CD8-positive, alpha-beta memory T cell (primary cell): ENCODE measurements at regions not wholly inside any gene's neighbourhood (a gene's known extent, or its start where the extent isn't known, plus 50 kb on each side); places are given as distances from the start of the nearest gene placed in this dataset.
"Not testable (repeated sequence)": the region's sequence is repeated elsewhere in the genome, so short reads cannot be mapped to it uniquely, and the experiment has no call there.

Experiments
- CTCF ChIA-PET: fragments of 350-600 bp; sonication (Branson Sonifier 250); formaldehyde crosslinking; loops from one replicate; lab custom pipeline; 2021; ENCODE audit warnings: antibody characterized with exemption; lab: Charles Lee
- POLR2A ChIA-PET: fragments of 350-600 bp; sonication (Branson Sonifier 250); formaldehyde crosslinking; loops from one replicate; lab custom pipeline; 2021; ENCODE audit warnings: antibody characterized with exemption; lab: Charles Lee
- DNase-seq, 5 donors: peaks; one replicate each; pipeline versions ENCODE4 v3.0.0 to v3.0.0-alpha.2; 2020 to 2022; ENCODE audit warnings: mixed read lengths in 1 of 5
- H3K27ac ChIP-seq: one replicate; pipeline ENCODE4 v1.7.0; 2013; ENCODE audit warnings: low read depth, mild to moderate bottlenecking, low read length, moderate library complexity
- H3K27me3 ChIP-seq: 2 replicates; pipeline ENCODE4 v1.7.0; 2013; ENCODE audit warnings: low read length, mild to moderate bottlenecking; ENCODE audit not compliant: insufficient read depth, poor library complexity, severe bottlenecking
- H3K36me3 ChIP-seq: 2 replicates; pipeline ENCODE4 v1.7.0; 2013; ENCODE audit warnings: mild to moderate bottlenecking, low read length, moderate library complexity; ENCODE audit not compliant: insufficient read depth
- H3K4me1 ChIP-seq: 2 replicates; pipeline ENCODE4 v1.7.0; 2013; ENCODE audit warnings: mild to moderate bottlenecking, low read length, moderate library complexity; ENCODE audit not compliant: insufficient read depth
- H3K4me3 ChIP-seq: 2 replicates; pipeline ENCODE4 v1.7.0; 2013; ENCODE audit warnings: mild to moderate bottlenecking, low read length
- H3K9me3 ChIP-seq: 2 replicates; pipeline ENCODE4 v1.7.0; 2013; ENCODE audit warnings: mild to moderate bottlenecking, low read length
- H3K27ac Mint-ChIP-seq, 8 donors: one replicate each; pipeline ENCODE4 v1.8.0; 2020 to 2021; ENCODE audit warnings: mixed read lengths in 8 of 8, mild to moderate bottlenecking in 6 of 8, inconsistent platforms in 3 of 8, moderate library complexity in 3 of 8
- H3K27me3 Mint-ChIP-seq, 2 donors: one replicate each; pipeline ENCODE4 v1.8.0; 2020 to 2021; ENCODE audit warnings: mixed read lengths in 2 of 2, mild to moderate bottlenecking in 1 of 2, moderate library complexity in 1 of 2
- H3K36me3 Mint-ChIP-seq, 3 donors: one replicate each; pipeline ENCODE4 v1.8.0; 2020 to 2021; ENCODE audit warnings: mixed read lengths in 3 of 3, inconsistent platforms in 1 of 3, mild to moderate bottlenecking in 1 of 3
- H3K4me1 Mint-ChIP-seq, 3 donors: one replicate each; pipeline ENCODE4 v1.8.0; 2020 to 2021; ENCODE audit warnings: mixed read lengths in 3 of 3, inconsistent platforms in 1 of 3, mild to moderate bottlenecking in 1 of 3
- H3K4me3 Mint-ChIP-seq, 7 donors: one replicate each; pipeline ENCODE4 v1.8.0; 2020 to 2021; ENCODE audit warnings: mixed read lengths in 7 of 7, mild to moderate bottlenecking in 6 of 7, moderate library complexity in 4 of 7, inconsistent platforms in 2 of 7
- H3K9me3 Mint-ChIP-seq, 5 donors: one replicate each; pipeline ENCODE4 v1.8.0; 2020 to 2022; ENCODE audit warnings: mixed read lengths in 5 of 5, mild to moderate bottlenecking in 3 of 5, moderate library complexity in 2 of 5, inconsistent platforms in 1 of 5

- DNase-seq = no peak
- no peaks in the 10 kb centered on the region for H3K9me3 Mint-ChIP-seq
- no peaks in the 10 kb centered on the region for H3K9me3 ChIP-seq
- H3K27ac Mint-ChIP-seq = no peak overlapping the region
- no peak overlapping the region for H3K27ac ChIP-seq
- ChIA-PET POLR2A (no interaction called here), CTCF (no interaction called here)
- H3K4me1 Mint-ChIP-seq = no peaks in the 10 kb centered on the region
- no peaks in the 10 kb centered on the region for H3K27me3 Mint-ChIP-seq
- H3K4me3 Mint-ChIP-seq = no peak overlapping the region
- H3K4me1 ChIP-seq = no peaks in the 10 kb centered on the region
- no peaks in the 10 kb centered on the region for H3K36me3 ChIP-seq
- H3K4me3 ChIP-seq = no peak overlapping the region
- H3K27me3 ChIP-seq = no peaks in the 10 kb centered on the region
- H3K36me3 Mint-ChIP-seq = peaks cover 0 to under 1% (median 0%) of the 10 kb centered on the region in 3 donors
These were observed 224.0 kb upstream of the CBLB start for GRCh38 chr3:106092792-106093191.

GRCh38 chr3:106093616-106094015, 224.8 kb upstream of the CBLB start:
- H3K4me1 Mint-ChIP-seq = no peaks in the 10 kb centered on the region
- Histone ChIP-seq H3K9me3 (no peaks in the 10 kb centered on the region), H3K36me3 (no peaks in the 10 kb centered on the region), H3K4me3 (no peak overlapping the region), H3K4me1 (no peaks in the 10 kb centered on the region), H3K27me3 (no peaks in the 10 kb centered on the region), H3K27ac (no peak overlapping the region)
- no peak overlapping the region for H3K4me3 Mint-ChIP-seq
- CTCF ChIA-PET = no interaction called here
- peak overlapping the region in 1 of 8 donors; percentile 83 for H3K27ac Mint-ChIP-seq
- H3K9me3 Mint-ChIP-seq = no peaks in the 10 kb centered on the region
- DNase-seq = no peak
- H3K27me3 Mint-ChIP-seq = no peaks in the 10 kb centered on the region
- H3K36me3 Mint-ChIP-seq = no peaks in the 10 kb centered on the region
- POLR2A ChIA-PET = no interaction called here

- POLR2A ChIA-PET = no interaction called here
These were observed 229.1 kb upstream of the CBLB start for GRCh38 chr3:106097817-106098435.

GRCh38 chr3:106103383-106103782, 234.6 kb upstream of the CBLB start:
- H3K27ac Mint-ChIP-seq = no peak overlapping the region
- H3K36me3 Mint-ChIP-seq = peaks cover 0 to 30% (median 3%) of the 10 kb centered on the region in 3 donors
- Histone ChIP-seq H3K36me3 (no peaks in the 10 kb centered on the region), H3K27me3 (no peaks in the 10 kb centered on the region), H3K4me3 (no peak overlapping the region), H3K4me1 (no peaks in the 10 kb centered on the region), H3K9me3 (no peaks in the 10 kb centered on the region), H3K27ac (no peak overlapping the region)
- ChIA-PET CTCF (no interaction called here), POLR2A (no interaction called here)
- H3K27me3 Mint-ChIP-seq = no peaks in the 10 kb centered on the region
- DNase-seq = no peak
- H3K4me3 Mint-ChIP-seq = no peak overlapping the region
- H3K9me3 Mint-ChIP-seq = peaks cover 14 to 20% (median 17%) of the 10 kb centered on the region in 5 donors
- H3K4me1 Mint-ChIP-seq = no peaks in the 10 kb centered on the region

More at GRCh38 chr3:106097817-106098435, 229.1 kb upstream of the CBLB start:
- Histone ChIP-seq H3K9me3 (no peaks in the 10 kb centered on the region), H3K27ac (no peak overlapping the region), H3K27me3 (no peaks in the 10 kb centered on the region), H3K36me3 (no peaks in the 10 kb centered on the region), H3K4me3 (no peak overlapping the region), H3K4me1 (no peaks in the 10 kb centered on the region)
- peaks cover 0 to 21% (median 3%) of the 10 kb centered on the region in 3 donors for H3K36me3 Mint-ChIP-seq
- no peak overlapping the region for H3K27ac Mint-ChIP-seq
- DNase-seq = no peak
- H3K4me1 Mint-ChIP-seq = no peaks in the 10 kb centered on the region
- H3K9me3 Mint-ChIP-seq = peaks cover 10 to 15% (median 12%) of the 10 kb centered on the region in 5 donors
- H3K27me3 Mint-ChIP-seq = no peaks in the 10 kb centered on the region
- CTCF ChIA-PET = no interaction called here
- H3K4me3 Mint-ChIP-seq = no peak overlapping the region

DNA sequence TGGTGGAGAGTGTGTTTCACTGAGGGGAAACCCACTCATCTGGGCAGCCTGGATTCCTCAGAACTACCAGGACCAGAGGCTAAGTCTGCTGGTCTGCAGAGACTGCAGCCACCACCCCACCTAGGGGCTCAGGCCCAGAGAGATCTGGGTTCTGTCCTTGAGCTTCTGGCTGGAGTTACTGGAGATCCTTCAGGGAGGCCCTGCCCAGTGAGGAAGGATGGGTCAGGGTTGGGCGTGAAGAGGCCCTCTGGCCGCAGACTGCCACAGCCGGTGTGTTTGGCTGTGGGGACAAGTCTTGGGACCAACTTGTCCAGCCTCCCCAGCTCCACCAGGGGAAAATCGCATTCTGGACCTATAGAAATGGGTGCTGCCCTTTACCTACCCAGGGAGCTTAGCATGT, 235.3 kb upstream of the CBLB start:
- no peak for DNase-seq
- no peak overlapping the region for H3K4me3 ChIP-seq
- H3K27ac ChIP-seq = no peak overlapping the region
- peaks cover 0 to 30% (median 3%) of the 10 kb centered on the region in 3 donors for H3K36me3 Mint-ChIP-seq
- no peaks in the 10 kb centered on the region for H3K27me3 ChIP-seq
- peaks cover 3 to 6% (median 5%) of the 10 kb centered on the region in 3 donors for H3K4me1 Mint-ChIP-seq
- ChIA-PET POLR2A (interaction anchor here (0.6 kb wide), 1 partner anchor 275 kb away, joined by 7 read pairs; no protein-coding TSS in a partner anchor), CTCF (no interaction called here)
- no peak overlapping the region for H3K4me3 Mint-ChIP-seq
- no peaks in the 10 kb centered on the region for H3K9me3 ChIP-seq
- H3K9me3 Mint-ChIP-seq = peaks cover 13 to 20% (median 17%) of the 10 kb centered on the region in 5 donors
- peaks cover 3% of the 10 kb centered on the region for H3K4me1 ChIP-seq
- H3K27ac Mint-ChIP-seq = no peak overlapping the region
- no peaks in the 10 kb centered on the region for H3K36me3 ChIP-seq
- no peaks in the 10 kb centered on the region for H3K27me3 Mint-ChIP-seq

DNA sequence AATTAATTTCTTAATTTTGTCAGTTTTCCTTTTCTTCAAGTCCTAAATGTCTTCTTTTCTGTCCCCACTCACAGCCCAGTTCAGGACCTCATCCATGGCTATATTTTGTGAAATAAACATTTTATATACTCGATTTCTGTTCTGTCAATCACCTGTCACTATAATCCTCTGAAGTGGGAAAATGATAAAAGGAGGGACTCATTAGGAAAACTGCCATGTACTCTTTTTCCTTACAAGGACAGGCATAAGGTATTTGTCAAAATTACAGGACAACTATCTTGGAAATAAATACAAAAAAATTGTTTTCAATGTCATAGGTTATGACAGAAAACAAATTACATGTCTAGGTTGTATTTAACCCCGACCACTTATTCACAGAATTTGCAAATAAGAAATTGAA, 240.1 kb upstream of the CBLB start:
- DNase-seq = no peak
- peaks cover 7% of the 10 kb centered on the region for H3K4me1 ChIP-seq
- no peaks in the 10 kb centered on the region for H3K36me3 ChIP-seq
- no peak overlapping the region for H3K4me3 Mint-ChIP-seq
- H3K27me3 ChIP-seq = no peaks in the 10 kb centered on the region
- no peaks in the 10 kb centered on the region for H3K27me3 Mint-ChIP-seq
- ChIA-PET POLR2A (no interaction called here), CTCF (no interaction called here)
- no peak overlapping the region for H3K27ac ChIP-seq
- no peaks in the 10 kb centered on the region for H3K9me3 Mint-ChIP-seq
- peaks cover 9 to 14% (median 12%) of the 10 kb centered on the region in 3 donors for H3K4me1 Mint-ChIP-seq
- no peak overlapping the region for H3K4me3 ChIP-seq
- no peaks in the 10 kb centered on the region for H3K9me3 ChIP-seq
- H3K27ac Mint-ChIP-seq = no peak overlapping the region
- no peaks in the 10 kb centered on the region for H3K36me3 Mint-ChIP-seq

GRCh38 chr3:106112561-106112960, 243.7 kb upstream of the CBLB start:
- H3K27ac ChIP-seq, H3K4me3 ChIP-seq, H3K9me3 Mint-ChIP-seq, H3K27me3 ChIP-seq, POLR2A ChIA-PET, H3K9me3 ChIP-seq, H3K4me1 ChIP-seq, H3K27ac Mint-ChIP-seq, H3K4me3 Mint-ChIP-seq, H3K36me3 Mint-ChIP-seq, H3K36me3 ChIP-seq, CTCF ChIA-PET, H3K27me3 Mint-ChIP-seq, DNase-seq: not testable (repeated sequence)
- H3K4me1 Mint-ChIP-seq = peaks cover 9 to 14% (median 12%) of the 10 kb centered on the region in 3 donors

DNA sequence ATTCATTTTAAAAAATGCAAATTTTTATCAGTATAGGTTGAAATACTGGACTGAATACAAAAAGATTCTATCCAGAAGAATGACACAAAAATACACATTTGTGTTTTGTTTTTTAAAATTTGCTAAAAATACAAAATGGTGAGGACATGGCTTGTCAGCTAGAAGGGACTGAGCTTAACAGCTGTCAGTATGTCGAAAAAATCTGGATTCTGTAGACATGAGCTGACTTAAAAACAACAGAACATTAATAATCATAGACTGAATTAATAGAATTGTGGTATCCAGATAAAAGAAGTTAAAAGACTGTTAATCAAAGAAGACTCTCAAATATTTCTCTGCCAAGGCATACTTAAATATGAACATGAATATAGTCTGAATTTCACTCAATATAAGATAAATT, 244.9 kb upstream of the CBLB start:
- ChIA-PET CTCF (no interaction called here), POLR2A (no interaction called here)
- Histone ChIP-seq H3K4me3 (no peak overlapping the region), H3K36me3 (no peaks in the 10 kb centered on the region), H3K4me1 (peaks cover 7% of the 10 kb centered on the region), H3K27ac (no peak overlapping the region), H3K27me3 (no peaks in the 10 kb centered on the region), H3K9me3 (no peaks in the 10 kb centered on the region)
- no peak overlapping the region for H3K27ac Mint-ChIP-seq
- DNase-seq = no peak
- H3K4me1 Mint-ChIP-seq = peaks cover 7 to 11% (median 11%) of the 10 kb centered on the region in 3 donors
- H3K9me3 Mint-ChIP-seq = no peaks in the 10 kb centered on the region
- no peaks in the 10 kb centered on the region for H3K27me3 Mint-ChIP-seq
- H3K36me3 Mint-ChIP-seq = peaks cover 0 to 2% (median 0%) of the 10 kb centered on the region in 3 donors
- no peak overlapping the region for H3K4me3 Mint-ChIP-seq
